ENCODE measurements at regions not wholly inside any gene's neighbourhood (a gene's known extent, or its start where the extent isn't known, plus 50 kb on each side); places are given as distances from the start of the nearest gene placed in this dataset.

DNA sequence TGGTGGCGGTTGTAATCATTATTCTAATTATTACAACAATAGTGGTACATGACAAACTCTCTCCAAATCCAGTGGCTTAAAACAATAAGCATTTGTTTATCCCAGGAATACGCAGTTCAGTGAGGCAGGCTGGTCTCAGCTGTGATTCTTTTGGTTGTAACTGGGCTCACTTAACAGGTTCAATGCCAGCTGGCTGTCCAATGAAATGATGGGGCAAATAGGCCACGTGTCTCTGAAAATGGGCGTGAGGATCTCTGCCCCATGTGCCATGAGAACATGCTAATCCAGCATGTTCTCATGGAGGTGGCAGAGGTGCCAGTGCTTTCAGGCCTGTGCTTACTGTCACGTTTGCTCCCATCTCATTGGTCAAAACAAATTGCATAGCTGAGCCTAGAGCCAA lies 73.1 kb upstream of the CLMN start:
- no peak for TF ChIP-seq TAF1 (IDR thresholded peaks at IDR 0.05; ENCODE audit: borderline replicate concordance, insufficient read depth, low read length)
- TF ChIP-seq, protein P1, sequence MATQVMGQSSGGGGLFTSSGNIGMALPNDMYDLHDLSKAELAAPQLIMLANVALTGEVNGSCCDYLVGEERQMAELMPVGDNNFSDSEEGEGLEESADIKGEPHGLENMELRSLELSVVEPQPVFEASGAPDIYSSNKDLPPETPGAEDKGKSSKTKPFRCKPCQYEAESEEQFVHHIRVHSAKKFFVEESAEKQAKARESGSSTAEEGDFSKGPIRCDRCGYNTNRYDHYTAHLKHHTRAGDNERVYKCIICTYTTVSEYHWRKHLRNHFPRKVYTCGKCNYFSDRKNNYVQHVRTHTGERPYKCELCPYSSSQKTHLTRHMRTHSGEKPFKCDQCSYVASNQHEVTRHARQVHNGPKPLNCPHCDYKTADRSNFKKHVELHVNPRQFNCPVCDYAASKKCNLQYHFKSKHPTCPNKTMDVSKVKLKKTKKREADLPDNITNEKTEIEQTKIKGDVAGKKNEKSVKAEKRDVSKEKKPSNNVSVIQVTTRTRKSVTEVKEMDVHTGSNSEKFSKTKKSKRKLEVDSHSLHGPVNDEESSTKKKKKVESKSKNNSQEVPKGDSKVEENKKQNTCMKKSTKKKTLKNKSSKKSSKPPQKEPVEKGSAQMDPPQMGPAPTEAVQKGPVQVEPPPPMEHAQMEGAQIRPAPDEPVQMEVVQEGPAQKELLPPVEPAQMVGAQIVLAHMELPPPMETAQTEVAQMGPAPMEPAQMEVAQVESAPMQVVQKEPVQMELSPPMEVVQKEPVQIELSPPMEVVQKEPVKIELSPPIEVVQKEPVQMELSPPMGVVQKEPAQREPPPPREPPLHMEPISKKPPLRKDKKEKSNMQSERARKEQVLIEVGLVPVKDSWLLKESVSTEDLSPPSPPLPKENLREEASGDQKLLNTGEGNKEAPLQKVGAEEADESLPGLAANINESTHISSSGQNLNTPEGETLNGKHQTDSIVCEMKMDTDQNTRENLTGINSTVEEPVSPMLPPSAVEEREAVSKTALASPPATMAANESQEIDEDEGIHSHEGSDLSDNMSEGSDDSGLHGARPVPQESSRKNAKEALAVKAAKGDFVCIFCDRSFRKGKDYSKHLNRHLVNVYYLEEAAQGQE (IDR thresholded peaks at IDR 0.05; ENCODE audit: insufficient read depth in 1 of 2, low read depth in 2 of 2, low read length in 2 of 2), result no peak
- no peak for TF ChIP-seq POLR2AphosphoS5 (IDR thresholded peaks at IDR 0.05; ENCODE audit: low read depth, low read length)
